ENCODE measurements at regions not wholly inside any gene's neighbourhood (a gene's known extent, or its start where the extent isn't known, plus 50 kb on each side); places are given as distances from the start of the nearest gene placed in this dataset.
A peak's percentile ranks its signal among the peaks of the same experiment; 100 is the strongest.

GRCh38 chr20:12386821-12387220 lies 469.1 kb downstream of the BTBD3 start:
- no peak overlapping the region for H3K27ac ChIP-seq
- no peaks in the 10 kb centered on the region for H3K4me1 ChIP-seq
- H3K4me1 Mint-ChIP-seq = peaks cover 6% of the 10 kb centered on the region
- H3K27ac Mint-ChIP-seq = no peak overlapping the region
- no peak overlapping the region for H3K4me3 Mint-ChIP-seq
- H3K27me3 Mint-ChIP-seq (ENCODE audit: insufficient read depth, low read depth) = no peaks in the 10 kb centered on the region
- H3K9me3 Mint-ChIP-seq = no peaks in the 10 kb centered on the region
- H3K4me2 ChIP-seq = no peak overlapping the region
- TF ChIP-seq CTCF (IDR thresholded peaks at IDR 0.05) (no peak), EZH2 (IDR thresholded peaks at IDR 0.05) (no peak), EZH2phosphoT487 (IDR thresholded peaks at IDR 0.05) (no peak)
- H3F3A ChIP-seq (ENCODE audit: low read depth) = no peaks in the 10 kb centered on the region
- H3K9me3 ChIP-seq (ENCODE audit: low read depth) = no peaks in the 10 kb centered on the region
- no peaks in the 10 kb centered on the region for H3K36me3 Mint-ChIP-seq
- DNase-seq (ENCODE audit: low spot score) = no peak
- H3K36me3 ChIP-seq = no peaks in the 10 kb centered on the region
- H3K4me3 ChIP-seq = no peak overlapping the region
- H3K27me3 ChIP-seq = no peaks in the 10 kb centered on the region
- H2AFZ ChIP-seq (replicated peaks) = no peak overlapping the region
- no peaks in the 10 kb centered on the region for H3K79me2 ChIP-seq (ENCODE audit: low read depth)
- no peak overlapping the region for H3K9ac ChIP-seq
- no peaks in the 10 kb centered on the region for H4K20me1 ChIP-seq (ENCODE audit: low read depth)

DNA sequence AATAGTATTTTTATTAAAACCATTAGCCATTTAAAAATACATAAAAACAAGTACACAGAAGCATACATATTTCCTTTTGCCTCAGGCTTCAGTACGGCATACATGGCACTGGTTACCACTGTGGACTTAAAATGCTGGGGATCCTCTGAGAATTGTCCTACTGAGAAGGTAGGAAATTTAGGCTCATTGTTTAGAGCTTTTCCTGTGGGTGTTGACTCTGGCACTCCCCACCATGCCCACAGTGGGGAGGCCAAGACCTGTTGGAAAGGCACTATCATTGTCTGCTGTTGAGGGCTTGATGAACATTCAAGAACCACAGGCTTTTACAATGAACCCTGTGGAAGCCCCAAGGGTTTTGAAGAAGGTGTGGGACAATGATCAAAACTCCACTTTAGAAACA lies 473.4 kb downstream of the BTBD3 start:
- H4K20me1 ChIP-seq (ENCODE audit: low read depth) = no peaks in the 10 kb centered on the region
- no peaks in the 10 kb centered on the region for H3K36me3 Mint-ChIP-seq
- H3K4me2 ChIP-seq = no peak overlapping the region
- H3K9me3 ChIP-seq (ENCODE audit: low read depth) = no peaks in the 10 kb centered on the region
- DNase-seq (ENCODE audit: low spot score) = no peak
- H3K27ac Mint-ChIP-seq = no peak overlapping the region
- no peaks in the 10 kb centered on the region for H3K27me3 ChIP-seq
- no peaks in the 10 kb centered on the region for H3K79me2 ChIP-seq (ENCODE audit: low read depth)
- no peak for TF ChIP-seq EZH2phosphoT487 (IDR thresholded peaks at IDR 0.05)
- TF ChIP-seq CTCF (IDR thresholded peaks at IDR 0.05) = no peak
- no peak for TF ChIP-seq EZH2 (IDR thresholded peaks at IDR 0.05)
- no peaks in the 10 kb centered on the region for H3K36me3 ChIP-seq
- no peak overlapping the region for H3K27ac ChIP-seq
- no peaks in the 10 kb centered on the region for H3F3A ChIP-seq (ENCODE audit: low read depth)
- H2AFZ ChIP-seq (replicated peaks) = no peak overlapping the region
- H3K4me1 ChIP-seq = no peaks in the 10 kb centered on the region
- no peak overlapping the region for H3K9ac ChIP-seq
- H3K4me3 ChIP-seq = no peak overlapping the region
- H3K4me1 Mint-ChIP-seq = peaks cover 6% of the 10 kb centered on the region
- no peaks in the 10 kb centered on the region for H3K9me3 Mint-ChIP-seq
- H3K4me3 Mint-ChIP-seq = no peak overlapping the region
- no peaks in the 10 kb centered on the region for H3K27me3 Mint-ChIP-seq (ENCODE audit: insufficient read depth, low read depth)

DNA sequence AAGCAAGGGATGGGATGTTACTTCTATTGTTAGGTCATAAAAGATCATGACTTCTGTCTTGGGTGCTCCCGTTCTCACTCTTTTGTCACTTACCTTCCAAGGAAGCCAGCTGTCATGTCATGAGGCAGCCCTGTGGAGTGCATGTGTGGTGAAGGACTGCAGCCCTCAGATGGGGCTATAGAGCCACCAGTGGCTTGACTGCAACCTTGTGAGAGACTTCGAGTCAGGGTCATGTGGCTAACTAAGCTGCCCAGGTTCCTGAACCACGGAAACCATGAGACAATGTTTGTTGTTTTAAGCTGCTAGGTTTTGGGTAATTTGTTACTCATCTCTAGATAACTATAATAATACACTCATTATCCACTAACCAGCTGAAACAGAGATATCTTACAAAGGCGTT lies 477.1 kb downstream of the BTBD3 start:
- TF ChIP-seq EZH2 (IDR thresholded peaks at IDR 0.05) (no peak), EZH2phosphoT487 (IDR thresholded peaks at IDR 0.05) (no peak)
- Histone ChIP-seq H3K9me3 (ENCODE audit: low read depth) (no peaks in the 10 kb centered on the region), H3K9ac (no peak overlapping the region), H3K79me2 (ENCODE audit: low read depth) (no peaks in the 10 kb centered on the region), H3K4me1 (no peaks in the 10 kb centered on the region), H2AFZ (replicated peaks) (no peak overlapping the region), H4K20me1 (ENCODE audit: low read depth) (no peaks in the 10 kb centered on the region), H3K36me3 (no peaks in the 10 kb centered on the region), H3K27ac (no peak overlapping the region), H3K27me3 (no peaks in the 10 kb centered on the region), H3K4me3 (no peak overlapping the region), H3F3A (ENCODE audit: low read depth) (no peaks in the 10 kb centered on the region), H3K4me2 (no peak overlapping the region)
- H3K27ac Mint-ChIP-seq = no peak overlapping the region
- no peaks in the 10 kb centered on the region for H3K4me1 Mint-ChIP-seq
- H3K36me3 Mint-ChIP-seq = no peaks in the 10 kb centered on the region
- no peaks in the 10 kb centered on the region for H3K9me3 Mint-ChIP-seq
- peak; percentile 29 for DNase-seq (ENCODE audit: low spot score)
- no peak overlapping the region for H3K4me3 Mint-ChIP-seq
- H3K27me3 Mint-ChIP-seq (ENCODE audit: insufficient read depth, low read depth) = no peaks in the 10 kb centered on the region

- Histone ChIP-seq H2AFZ (replicated peaks) (no peak overlapping the region), H3K4me2 (no peak overlapping the region), H3K27ac (no peak overlapping the region), H3K9me3 (ENCODE audit: low read depth) (no peaks in the 10 kb centered on the region), H3K4me3 (no peak overlapping the region), H3K36me3 (no peaks in the 10 kb centered on the region), H3K9ac (no peak overlapping the region), H3K4me1 (no peaks in the 10 kb centered on the region), H3K27me3 (no peaks in the 10 kb centered on the region), H3K79me2 (ENCODE audit: low read depth) (no peaks in the 10 kb centered on the region), H4K20me1 (ENCODE audit: low read depth) (no peaks in the 10 kb centered on the region), H3F3A (ENCODE audit: low read depth) (no peaks in the 10 kb centered on the region)
- no peaks in the 10 kb centered on the region for H3K9me3 Mint-ChIP-seq
- H3K4me3 Mint-ChIP-seq = no peak overlapping the region
- no peak for DNase-seq (ENCODE audit: low spot score)
- no peak overlapping the region for H3K27ac Mint-ChIP-seq
- H3K36me3 Mint-ChIP-seq = no peaks in the 10 kb centered on the region
- TF ChIP-seq CTCF (IDR thresholded peaks at IDR 0.05) (no peak), EZH2phosphoT487 (IDR thresholded peaks at IDR 0.05) (no peak), EZH2 (IDR thresholded peaks at IDR 0.05) (no peak)
- H3K27me3 Mint-ChIP-seq (ENCODE audit: insufficient read depth, low read depth) = no peaks in the 10 kb centered on the region
- no peaks in the 10 kb centered on the region for H3K4me1 Mint-ChIP-seq
Measured at GRCh38 chr20:12395353-12395752, 477.7 kb downstream of the BTBD3 start.
